Left lung (tissue), 4 donors: ENCODE measurements at regions not wholly inside any gene's neighbourhood (a gene's known extent, or its start where the extent isn't known, plus 50 kb on each side); places are given as distances from the start of the nearest gene placed in this dataset.

Experiments used
- ATAC-seq: fragments of 200-7000 bp; cut with Tn5 transposase; one replicate; pipeline ENCODE4 v1.9.1; 2020; ENCODE audit warnings: moderate library complexity
- DNase-seq, 4 donors: peaks; one replicate each; pipeline ENCODE4 v3.0.0-alpha.2; 2013 to 2020
- H3K27ac ChIP-seq, 2 donors: fragments of 200-600 bp; sonication (generic) in 1 of 2; one replicate each; pipeline versions ENCODE4 v1.5.0 to v1.8.0; 2020 to 2021
- H3K27me3 ChIP-seq, 2 donors: fragments of 200-600 bp; sonication (generic) in 1 of 2; one replicate each; pipeline versions ENCODE4 v1.5.0 to v1.8.0; 2020 to 2021
- H3K36me3 ChIP-seq, 2 donors: fragments of 200-600 bp; sonication (generic) in 1 of 2; one replicate each; pipeline versions ENCODE4 v1.5.0 to v1.8.0; 2020 to 2021
- H3K4me1 ChIP-seq, 2 donors: fragments of 200-600 bp; one replicate each; pipeline ENCODE4 v1.8.0; 2021
- H3K4me3 ChIP-seq, 2 donors: fragments of 200-600 bp; sonication (generic) in 1 of 2; one replicate each; pipeline versions ENCODE4 v1.5.0 to v1.8.0; 2020 to 2021; ENCODE audit warnings: mild to moderate bottlenecking in 1 of 2
- H3K9me3 ChIP-seq, 2 donors: fragments of 200-600 bp; sonication (generic) in 1 of 2; one replicate each; pipeline versions ENCODE4 v1.5.0 to v1.8.0; 2020 to 2021
- intact Hi-C, 2 donors: fragments of 100-400 bp; cut with DNase I; formaldehyde crosslinking; loops; one replicate each; pipeline versions ENCODE4 v1.11.2 to v1.14.2; 2022
- TF ChIP-seq, protein P1 (sequence below), 2 donors: fragments of 200-600 bp; sonication (generic) in 1 of 2; IDR thresholded peaks; one replicate each; pipeline versions ENCODE4 v1.5.0 to v1.8.0; 2021; ENCODE audit warnings: antibody characterized with exemption in 2 of 2
- donor health status: DM: no; HTN: yes; CAD: no.
- donor health status: DM: no; HTN: no; CAD: no.

DNA sequence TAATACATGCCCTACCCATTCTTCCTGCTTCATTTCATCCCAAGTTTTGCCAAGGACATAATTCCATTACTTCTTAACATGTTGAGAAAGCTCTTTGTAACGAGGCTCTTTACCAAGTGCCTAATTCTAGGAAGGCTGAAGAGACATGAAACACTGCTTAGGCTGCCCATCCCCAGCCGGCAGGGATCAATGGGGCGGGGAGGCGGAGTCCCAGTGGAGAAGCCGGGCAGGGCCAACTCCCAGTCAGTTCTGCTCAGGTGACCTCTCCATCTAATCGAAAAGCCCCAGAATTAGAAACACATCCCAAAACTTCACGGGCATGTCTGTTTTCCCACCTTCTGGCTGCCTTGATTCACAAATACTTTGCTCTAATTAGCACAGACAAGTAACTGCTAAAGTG lies 89.5 kb upstream of the LYZL1 start:
- intact Hi-C loops = no loop called here
- ATAC-seq (no peak), DNase-seq (no peak)
- H3K27ac ChIP-seq = no peak overlapping the region
- H3K27me3 ChIP-seq = peaks cover 0 to 19% of the 10 kb centered on the region in 2 donors
- H3K9me3 ChIP-seq = no peaks in the 10 kb centered on the region
- H3K4me3 ChIP-seq = no peak overlapping the region
- H3K4me1 ChIP-seq = no peaks in the 10 kb centered on the region
- TF ChIP-seq, protein P1, sequence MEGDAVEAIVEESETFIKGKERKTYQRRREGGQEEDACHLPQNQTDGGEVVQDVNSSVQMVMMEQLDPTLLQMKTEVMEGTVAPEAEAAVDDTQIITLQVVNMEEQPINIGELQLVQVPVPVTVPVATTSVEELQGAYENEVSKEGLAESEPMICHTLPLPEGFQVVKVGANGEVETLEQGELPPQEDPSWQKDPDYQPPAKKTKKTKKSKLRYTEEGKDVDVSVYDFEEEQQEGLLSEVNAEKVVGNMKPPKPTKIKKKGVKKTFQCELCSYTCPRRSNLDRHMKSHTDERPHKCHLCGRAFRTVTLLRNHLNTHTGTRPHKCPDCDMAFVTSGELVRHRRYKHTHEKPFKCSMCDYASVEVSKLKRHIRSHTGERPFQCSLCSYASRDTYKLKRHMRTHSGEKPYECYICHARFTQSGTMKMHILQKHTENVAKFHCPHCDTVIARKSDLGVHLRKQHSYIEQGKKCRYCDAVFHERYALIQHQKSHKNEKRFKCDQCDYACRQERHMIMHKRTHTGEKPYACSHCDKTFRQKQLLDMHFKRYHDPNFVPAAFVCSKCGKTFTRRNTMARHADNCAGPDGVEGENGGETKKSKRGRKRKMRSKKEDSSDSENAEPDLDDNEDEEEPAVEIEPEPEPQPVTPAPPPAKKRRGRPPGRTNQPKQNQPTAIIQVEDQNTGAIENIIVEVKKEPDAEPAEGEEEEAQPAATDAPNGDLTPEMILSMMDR (IDR thresholded peaks at IDR 0.05) = no peak
- H3K36me3 ChIP-seq = no peaks in the 10 kb centered on the region

DNA sequence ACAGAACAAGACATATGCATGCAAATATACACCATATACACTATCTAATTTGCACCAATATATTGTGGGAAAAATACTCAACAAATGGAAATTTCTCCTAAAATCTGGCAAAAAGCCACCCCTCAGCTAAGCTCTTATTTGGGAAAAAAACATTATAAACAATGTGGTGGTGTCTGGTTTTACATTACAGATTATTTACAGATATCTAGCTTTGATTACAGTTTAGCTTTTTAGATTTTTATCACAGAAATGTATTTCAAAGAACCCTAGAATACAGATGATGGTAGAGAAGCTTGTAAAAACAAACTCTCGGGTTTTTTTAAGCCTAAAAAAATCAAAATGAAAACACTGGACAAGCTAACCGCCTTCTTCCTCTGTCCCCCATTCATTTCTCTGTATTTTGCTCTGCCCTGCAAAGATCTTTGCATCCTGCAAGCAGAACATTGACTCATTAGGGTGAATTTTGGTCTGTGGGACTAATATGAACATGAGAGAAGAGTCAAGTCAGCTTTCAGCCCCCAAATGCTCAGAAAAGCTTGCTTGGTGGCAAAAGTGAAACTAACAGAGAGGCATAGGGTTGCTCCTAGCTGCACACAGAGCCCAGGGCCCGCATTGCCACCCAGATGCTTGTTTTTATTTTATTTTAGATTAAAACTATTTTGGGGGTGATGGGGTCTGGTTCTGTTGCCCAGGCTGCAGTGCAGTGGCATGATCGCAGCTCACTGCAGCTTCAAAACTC lies 88.8 kb upstream of the LYZL1 start:
- Histone ChIP-seq H3K36me3 (no peaks in the 10 kb centered on the region), H3K4me3 (no peak overlapping the region), H3K4me1 (no peaks in the 10 kb centered on the region), H3K9me3 (no peaks in the 10 kb centered on the region), H3K27me3 (peaks cover 0 to 23% of the 10 kb centered on the region in 2 donors), H3K27ac (no peak overlapping the region)
- DNase-seq = no peak
- intact Hi-C loops = no loop called here
- TF ChIP-seq, protein P1 (IDR thresholded peaks at IDR 0.05) = no peak
- ATAC-seq = no peak

DNA sequence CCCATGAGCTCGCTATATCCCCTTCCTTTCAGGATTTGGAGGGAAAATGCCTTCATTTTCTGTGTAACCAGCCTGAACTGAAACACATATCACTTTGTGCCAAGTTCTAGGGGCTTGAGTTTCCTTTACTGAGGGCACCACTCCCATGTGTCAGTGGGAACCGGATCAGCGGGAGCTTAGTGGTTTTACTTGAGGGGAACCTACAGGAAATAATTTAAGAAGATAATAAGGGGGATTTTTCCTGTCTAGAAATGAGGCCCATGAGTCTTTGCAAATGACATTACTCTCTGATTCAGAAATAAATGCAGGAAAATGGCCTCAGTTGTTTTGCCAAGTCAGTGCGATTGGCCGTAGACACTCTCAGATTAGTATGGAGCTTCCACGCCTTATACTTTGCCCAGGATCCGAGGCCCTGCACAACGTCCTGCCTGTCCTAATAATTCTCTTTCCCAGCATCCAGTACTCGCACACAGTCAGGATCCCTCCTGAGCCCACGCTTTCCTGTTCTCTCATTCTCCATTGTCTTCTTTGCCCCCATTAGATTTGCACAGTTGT lies 86.4 kb upstream of the LYZL1 start:
- TF ChIP-seq, protein P1 (IDR thresholded peaks at IDR 0.05) = no peak
- H3K4me1 ChIP-seq = no peaks in the 10 kb centered on the region
- H3K36me3 ChIP-seq = no peaks in the 10 kb centered on the region
- intact Hi-C loops = no loop called here
- no peak overlapping the region for H3K4me3 ChIP-seq
- no peak overlapping the region for H3K27ac ChIP-seq
- no peak for ATAC-seq
- peaks cover 0 to 20% of the 10 kb centered on the region in 2 donors for H3K27me3 ChIP-seq
- no peaks in the 10 kb centered on the region for H3K9me3 ChIP-seq
- DNase-seq = no peak

DNA sequence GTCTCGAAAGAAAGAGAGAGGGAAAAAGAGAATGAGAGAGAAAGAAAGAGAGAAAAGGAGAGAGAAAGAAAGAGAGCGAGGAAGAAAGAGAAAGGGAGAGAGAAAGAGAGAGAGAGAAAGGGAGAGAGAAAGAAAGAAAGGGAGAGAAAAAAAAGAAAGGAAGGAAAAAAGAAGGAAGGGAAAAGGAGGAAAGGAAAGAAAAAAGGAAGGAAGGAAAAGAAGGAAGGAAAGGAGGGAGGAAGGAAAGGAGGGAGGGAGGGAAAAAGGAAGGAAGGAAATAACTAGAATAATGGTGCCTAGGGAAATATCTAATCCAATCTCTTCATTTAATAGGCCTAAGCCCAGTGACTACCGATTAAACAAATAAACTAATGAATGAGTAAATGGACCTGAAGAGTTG lies 85.4 kb upstream of the LYZL1 start:
- H3K27ac ChIP-seq = no peak overlapping the region
- no peak for ATAC-seq
- intact Hi-C loops = no loop called here

More for the DNA sequence above, 85.4 kb upstream of the LYZL1 start:
- no peaks in the 10 kb centered on the region for H3K36me3 ChIP-seq
- peaks cover 0 to 20% of the 10 kb centered on the region in 2 donors for H3K27me3 ChIP-seq
- no peak overlapping the region for H3K4me3 ChIP-seq
- TF ChIP-seq, protein P1 (IDR thresholded peaks at IDR 0.05) = no peak
- no peaks in the 10 kb centered on the region for H3K9me3 ChIP-seq
- no peak for DNase-seq
- no peaks in the 10 kb centered on the region for H3K4me1 ChIP-seq
